SU-DHL-6 (cell line): ENCODE measurements at regions not wholly inside any gene's neighbourhood (a gene's known extent, or its start where the extent isn't known, plus 50 kb on each side); places are given as distances from the start of the nearest gene placed in this dataset.

Experiments
- H2AFZ ChIP-seq: fragments of 200-600 bp; sonication (generic); 2 replicates; pipeline ENCODE4 v1.6.1; 2014; ENCODE audit warnings: low read depth, mild to moderate bottlenecking, moderate library complexity, mixed read lengths, antibody characterized with exemption, low read length; ENCODE audit not compliant: severe bottlenecking
- H3F3A ChIP-seq: fragments of 200-600 bp; shearing (Covaris generic); 2 replicates; pipeline ENCODE4 v1.6.0; 2016; ENCODE audit warnings: antibody characterized with exemption, mild to moderate bottlenecking; ENCODE audit not compliant: insufficient read depth
- H3K27ac ChIP-seq: fragments of 200-600 bp; sonication (generic); 2 replicates; pipeline ENCODE4 v1.5.1; 2016; ENCODE audit warnings: low read depth, mild to moderate bottlenecking, low read length, moderate library complexity, mixed read lengths
- H3K27me3 ChIP-seq: fragments of 200-600 bp; sonication (generic), shearing (Covaris generic); 2 replicates; pipeline ENCODE4 v1.6.0; 2014; ENCODE audit warnings: mild to moderate bottlenecking, low read length
- H3K36me3 ChIP-seq: fragments of 200-600 bp; sonication (generic); 2 replicates; pipeline ENCODE4 v1.6.1; 2014; ENCODE audit warnings: mild to moderate bottlenecking, low read length, mixed read lengths
- H3K4me2 ChIP-seq: fragments of 300-600, 200-600 bp; shearing (Covaris generic), sonication (generic); 2 replicates; pipeline ENCODE4 v1.6.0; 2014; ENCODE audit warnings: low read length, low read depth, mild to moderate bottlenecking; ENCODE audit not compliant: poor library complexity, severe bottlenecking
- H3K4me3 ChIP-seq: fragments of 200-600 bp; sonication (generic); 2 replicates; pipeline ENCODE4 v1.5.1; 2014; ENCODE audit warnings: antibody characterized with exemption, low read length, mild to moderate bottlenecking, mixed read lengths; ENCODE audit not compliant: insufficient read depth, poor library complexity, severe bottlenecking
- H3K79me2 ChIP-seq: fragments of 200-600 bp; sonication (generic); 2 replicates; pipeline ENCODE4 v1.6.1; 2014; ENCODE audit warnings: mild to moderate bottlenecking, low read length, moderate library complexity; ENCODE audit not compliant: insufficient read depth
- H3K9ac ChIP-seq: fragments of 200-600 bp; sonication (generic); 2 replicates; pipeline ENCODE4 v1.7.0; 2014; ENCODE audit warnings: mild to moderate bottlenecking, low read length
- H3K9me2 ChIP-seq: fragments of 200-600 bp; sonication (generic); replicated peaks from 2 replicates; pipeline ENCODE4 v1.6.1; 2014; ENCODE audit warnings: low read length; ENCODE audit not compliant: insufficient read depth
- H3K9me3 ChIP-seq: fragments of 200-600 bp; sonication (generic); 2 replicates; pipeline ENCODE4 v1.6.1; 2014; ENCODE audit warnings: low read length, mixed read lengths; ENCODE audit not compliant: insufficient read depth
- H4K20me1 ChIP-seq: fragments of 200-600 bp; sonication (generic); 2 replicates; pipeline ENCODE4 v1.6.1; 2014; ENCODE audit warnings: low read depth, mild to moderate bottlenecking, antibody characterized with exemption, low read length, moderate library complexity, mixed read lengths
- EZH2phosphoT487 ChIP-seq: fragments of 200-600 bp; sonication (generic), shearing (Covaris generic); conservative IDR thresholded peaks from 2 replicates; pipeline ENCODE4 v1.6.1; 2018; ENCODE audit warnings: mild to moderate bottlenecking, antibody characterized with exemption, low read length, moderate library complexity, mixed read lengths
- TF ChIP-seq, protein P1 (sequence below): fragments of 200-600 bp; sonication (generic); IDR thresholded peaks from one replicate; pipeline ENCODE4 v1.5.1; 2017; ENCODE audit warnings: antibody characterized with exemption, mild to moderate bottlenecking, low read length, moderate library complexity; ENCODE audit not compliant: insufficient read depth, poor library complexity, severe bottlenecking

DNA sequence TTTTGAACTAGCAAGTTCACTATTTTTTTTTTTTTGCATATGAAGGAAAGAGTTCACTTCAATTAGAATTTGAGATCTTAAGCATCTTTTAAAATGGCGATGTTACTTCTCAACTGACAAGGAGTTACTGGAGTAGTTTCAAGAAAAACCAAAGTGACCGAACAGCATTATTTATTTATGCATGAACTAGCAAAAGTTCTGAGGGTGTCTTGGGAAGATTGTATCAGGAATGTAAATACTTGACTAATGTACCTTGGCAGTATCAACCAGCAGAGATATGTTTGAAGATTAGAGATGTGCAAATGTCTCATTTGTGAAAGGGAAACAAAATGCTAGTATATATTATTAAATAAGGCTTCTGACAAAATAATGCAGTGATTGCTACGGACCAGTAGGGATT is 203.9 kb downstream of the KBTBD8 start:
- Histone ChIP-seq H3K9ac (no peak overlapping the region), H2AFZ (no peak overlapping the region), H3K9me3 (no peaks in the 10 kb centered on the region), H3K27ac (no peak overlapping the region), H3K9me2 (no peaks in the 10 kb centered on the region), H3K36me3 (no peaks in the 10 kb centered on the region), H3K4me3 (no peak overlapping the region), H3K79me2 (no peaks in the 10 kb centered on the region), H3K27me3 (no peaks in the 10 kb centered on the region), H3K4me2 (no peak overlapping the region), H4K20me1 (no peaks in the 10 kb centered on the region), H3F3A (no peaks in the 10 kb centered on the region)
- TF ChIP-seq EZH2phosphoT487: no peak
- TF ChIP-seq, protein P1, sequence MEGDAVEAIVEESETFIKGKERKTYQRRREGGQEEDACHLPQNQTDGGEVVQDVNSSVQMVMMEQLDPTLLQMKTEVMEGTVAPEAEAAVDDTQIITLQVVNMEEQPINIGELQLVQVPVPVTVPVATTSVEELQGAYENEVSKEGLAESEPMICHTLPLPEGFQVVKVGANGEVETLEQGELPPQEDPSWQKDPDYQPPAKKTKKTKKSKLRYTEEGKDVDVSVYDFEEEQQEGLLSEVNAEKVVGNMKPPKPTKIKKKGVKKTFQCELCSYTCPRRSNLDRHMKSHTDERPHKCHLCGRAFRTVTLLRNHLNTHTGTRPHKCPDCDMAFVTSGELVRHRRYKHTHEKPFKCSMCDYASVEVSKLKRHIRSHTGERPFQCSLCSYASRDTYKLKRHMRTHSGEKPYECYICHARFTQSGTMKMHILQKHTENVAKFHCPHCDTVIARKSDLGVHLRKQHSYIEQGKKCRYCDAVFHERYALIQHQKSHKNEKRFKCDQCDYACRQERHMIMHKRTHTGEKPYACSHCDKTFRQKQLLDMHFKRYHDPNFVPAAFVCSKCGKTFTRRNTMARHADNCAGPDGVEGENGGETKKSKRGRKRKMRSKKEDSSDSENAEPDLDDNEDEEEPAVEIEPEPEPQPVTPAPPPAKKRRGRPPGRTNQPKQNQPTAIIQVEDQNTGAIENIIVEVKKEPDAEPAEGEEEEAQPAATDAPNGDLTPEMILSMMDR: no peak

DNA sequence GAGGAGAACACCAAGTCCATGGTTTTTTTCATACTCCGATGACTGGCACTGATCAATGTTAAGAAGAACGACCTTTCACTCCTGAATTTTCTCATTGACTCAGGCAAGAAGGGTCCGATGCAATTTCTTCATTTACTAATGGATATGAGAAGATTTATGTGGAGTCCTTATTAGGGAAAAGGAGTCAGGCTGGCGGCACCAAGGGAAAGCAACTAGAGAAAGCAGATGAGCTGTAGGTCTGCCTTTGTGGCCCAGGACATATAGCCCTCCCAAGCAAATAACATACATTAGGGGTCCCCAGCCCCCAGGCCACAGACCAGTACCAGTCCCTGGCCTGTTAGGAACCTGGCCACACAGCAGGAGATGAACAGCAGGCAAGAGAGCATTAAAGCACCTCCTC is 206.8 kb downstream of the KBTBD8 start:
- no peak overlapping the region for H3K4me2 ChIP-seq
- H4K20me1 ChIP-seq: no peaks in the 10 kb centered on the region
- TF ChIP-seq, protein P1: no peak
- no peak for TF ChIP-seq EZH2phosphoT487
- H3K9ac ChIP-seq: no peak overlapping the region
- no peak overlapping the region for H3K4me3 ChIP-seq
- H2AFZ ChIP-seq: no peak overlapping the region
- H3K79me2 ChIP-seq: no peaks in the 10 kb centered on the region
- H3K36me3 ChIP-seq: no peaks in the 10 kb centered on the region
- no peaks in the 10 kb centered on the region for H3K9me2 ChIP-seq
- H3K9me3 ChIP-seq: no peaks in the 10 kb centered on the region
- H3K27me3 ChIP-seq: no peaks in the 10 kb centered on the region
- no peak overlapping the region for H3K27ac ChIP-seq
- no peaks in the 10 kb centered on the region for H3F3A ChIP-seq

- Histone ChIP-seq H3K9me3 (no peaks in the 10 kb centered on the region), H3K27ac (no peak overlapping the region), H3K79me2 (no peaks in the 10 kb centered on the region), H3K36me3 (no peaks in the 10 kb centered on the region), H4K20me1 (no peaks in the 10 kb centered on the region), H3F3A (no peaks in the 10 kb centered on the region), H3K9ac (no peak overlapping the region), H3K27me3 (no peaks in the 10 kb centered on the region), H3K9me2 (no peaks in the 10 kb centered on the region), H3K4me3 (no peak overlapping the region), H2AFZ (no peak overlapping the region), H3K4me2 (no peak overlapping the region)
- TF ChIP-seq, protein P1: no peak
- no peak for TF ChIP-seq EZH2phosphoT487
Measured at GRCh38 chr3:67215690-67216089, 217.6 kb downstream of the KBTBD8 start.

GRCh38 chr3:67227030-67227429 is 228.9 kb downstream of the KBTBD8 start:
- H4K20me1 ChIP-seq: no peaks in the 10 kb centered on the region
- no peak overlapping the region for H3K4me2 ChIP-seq
- H3F3A ChIP-seq: no peaks in the 10 kb centered on the region
- no peaks in the 10 kb centered on the region for H3K36me3 ChIP-seq
- no peak overlapping the region for H3K27ac ChIP-seq
- H3K9ac ChIP-seq: no peak overlapping the region
- no peaks in the 10 kb centered on the region for H3K9me2 ChIP-seq
- TF ChIP-seq EZH2phosphoT487: no peak
- TF ChIP-seq, protein P1: no peak
- no peak overlapping the region for H2AFZ ChIP-seq
- H3K4me3 ChIP-seq: no peak overlapping the region
- no peaks in the 10 kb centered on the region for H3K27me3 ChIP-seq
- H3K9me3 ChIP-seq: no peaks in the 10 kb centered on the region
- H3K79me2 ChIP-seq: no peaks in the 10 kb centered on the region
